Urinary bladder (tissue), 3 donors: ENCODE measurements at regions not wholly inside any gene's neighbourhood (a gene's known extent, or its start where the extent isn't known, plus 50 kb on each side); places are given as distances from the start of the nearest gene placed in this dataset.
"Not testable (repeated sequence)": the region's sequence is repeated elsewhere in the genome, so short reads cannot be mapped to it uniquely, and the experiment has no call there.

Experiments
- DNase-seq: peaks from one replicate; pipeline ENCODE4 v3.0.0-alpha.2; 2015; ENCODE audit errors: extremely low spot score
- H3K27ac ChIP-seq: one replicate; pipeline ENCODE4 v1.5.1; 2013; ENCODE audit warnings: low read depth, mild to moderate bottlenecking, moderate library complexity
- H3K36me3 ChIP-seq: one replicate; pipeline ENCODE4 v1.6.1; 2013; ENCODE audit warnings: mild to moderate bottlenecking, moderate library complexity; ENCODE audit not compliant: insufficient read depth
- H3K4me1 ChIP-seq: one replicate; pipeline ENCODE4 v1.6.1; 2013; ENCODE audit warnings: mild to moderate bottlenecking, moderate library complexity; ENCODE audit not compliant: insufficient read depth
- H3K4me3 ChIP-seq: one replicate; pipeline ENCODE4 v1.5.1; 2013; ENCODE audit warnings: low read depth, low read length
- WGBS: extraction: QIAGEN DNeasy Blood & Tissue Kit; methylation state at CpG from one replicate; pipeline ENCODE4 v1.1.7; 2013; 5-methylcytosine and 5-hydroxymethylcytosine counted together
- donor health status: healthy with polysubstance abuse.
- donor health status: healthy.

- H3K36me3 ChIP-seq, H3K4me3 ChIP-seq, H3K4me1 ChIP-seq, DNase-seq, H3K27ac ChIP-seq: not testable (repeated sequence)
- 79% methylated on average over 16 of the region's 18 CpGs for WGBS
Observed at GRCh38 chr13:18322821-18323220, 858.8 kb downstream of the TUBA3C start.

- not testable (repeated sequence) for H3K4me3 ChIP-seq, H3K27ac ChIP-seq, H3K36me3 ChIP-seq, H3K4me1 ChIP-seq, DNase-seq
Observed at GRCh38 chr13:18319653-18320052, 862.0 kb downstream of the TUBA3C start.

- not testable (repeated sequence) for H3K4me3 ChIP-seq, H3K4me1 ChIP-seq, H3K27ac ChIP-seq, H3K36me3 ChIP-seq, DNase-seq
- WGBS = 69% methylated on average over 6 of the region's 6 CpGs
Observed at GRCh38 chr13:18303240-18303813, 878.3 kb downstream of the TUBA3C start.

GRCh38 chr13:18300968-18301367 lies 880.7 kb downstream of the TUBA3C start:
- H3K4me3 ChIP-seq, H3K4me1 ChIP-seq, DNase-seq, H3K27ac ChIP-seq, H3K36me3 ChIP-seq: not testable (repeated sequence)
- WGBS = 54% methylated on average over 1 of the region's 1 CpG

GRCh38 chr13:18297359-18297758 lies 884.3 kb downstream of the TUBA3C start:
- not testable (repeated sequence) for DNase-seq, H3K4me3 ChIP-seq, H3K36me3 ChIP-seq, H3K27ac ChIP-seq, H3K4me1 ChIP-seq
- 74% methylated on average over 48 of the region's 48 CpGs for WGBS

- not testable (repeated sequence) for DNase-seq
- WGBS = 82% methylated on average over 4 of the region's 7 CpGs
Observed at GRCh38 chr13:18296617-18297016, 885.0 kb downstream of the TUBA3C start.

GRCh38 chr13:18294311-18294710 lies 887.3 kb downstream of the TUBA3C start:
- not testable (repeated sequence) for DNase-seq, H3K4me1 ChIP-seq, H3K4me3 ChIP-seq, H3K27ac ChIP-seq, H3K36me3 ChIP-seq
- WGBS = 76% methylated on average over 15 of the region's 17 CpGs

More at GRCh38 chr13:18296617-18297016, 885.0 kb downstream of the TUBA3C start:
- not testable (repeated sequence) for H3K27ac ChIP-seq, H3K4me3 ChIP-seq, H3K36me3 ChIP-seq, H3K4me1 ChIP-seq

GRCh38 chr13:18286848-18287247 lies 894.8 kb downstream of the TUBA3C start:
- DNase-seq, H3K4me1 ChIP-seq, H3K36me3 ChIP-seq, H3K27ac ChIP-seq, H3K4me3 ChIP-seq: not testable (repeated sequence)
- whole genome bisulfite sequencing = 15% methylated on average over 1 of the region's 2 CpGs

- 80% methylated on average over 4 of the region's 4 CpGs for WGBS
- not testable (repeated sequence) for H3K4me3 ChIP-seq, H3K27ac ChIP-seq, H3K36me3 ChIP-seq, H3K4me1 ChIP-seq, DNase-seq
Observed at GRCh38 chr13:18285663-18286062, 896.0 kb downstream of the TUBA3C start.

- 69% methylated on average over 2 of the region's 5 CpGs for WGBS
- H3K4me3 ChIP-seq, H3K36me3 ChIP-seq, DNase-seq, H3K4me1 ChIP-seq, H3K27ac ChIP-seq: not testable (repeated sequence)
Observed at GRCh38 chr13:18284040-18284439, 897.6 kb downstream of the TUBA3C start.

GRCh38 chr13:18281829-18282597 lies 899.6 kb downstream of the TUBA3C start:
- H3K4me3 ChIP-seq, H3K27ac ChIP-seq, H3K4me1 ChIP-seq, DNase-seq, H3K36me3 ChIP-seq: not testable (repeated sequence)
- WGBS = 47% methylated on average over 3 of the region's 6 CpGs

- H3K36me3 ChIP-seq, H3K4me3 ChIP-seq, H3K4me1 ChIP-seq, H3K27ac ChIP-seq, DNase-seq: not testable (repeated sequence)
- 72% methylated on average over 9 of the region's 11 CpGs for WGBS
Observed at GRCh38 chr13:18280904-18281828, 900.5 kb downstream of the TUBA3C start.

- H3K27ac ChIP-seq, DNase-seq, H3K4me3 ChIP-seq, H3K36me3 ChIP-seq, H3K4me1 ChIP-seq: not testable (repeated sequence)
- WGBS = 78% methylated on average over 4 of the region's 4 CpGs
Observed at GRCh38 chr13:18279971-18280370, 901.7 kb downstream of the TUBA3C start.

- DNase-seq, H3K4me1 ChIP-seq, H3K27ac ChIP-seq, H3K36me3 ChIP-seq, H3K4me3 ChIP-seq: not testable (repeated sequence)
- WGBS = 80% methylated on average over 12 of the region's 12 CpGs
Observed at GRCh38 chr13:18277372-18277771, 904.3 kb downstream of the TUBA3C start.
